ENCODE measurements at regions not wholly inside any gene's neighbourhood (a gene's known extent, or its start where the extent isn't known, plus 50 kb on each side); places are given as distances from the start of the nearest gene placed in this dataset.
A peak's percentile ranks its signal among the peaks of the same experiment; 100 is the strongest.
"Not testable (repeated sequence)": the region's sequence is repeated elsewhere in the genome, so short reads cannot be mapped to it uniquely, and the experiment has no call there.

GRCh38 chr7:106501605-106502580 is 159.1 kb downstream of the CCDC71L start:
- TF ChIP-seq CTCF (IDR thresholded peaks at IDR 0.05; ENCODE audit: low read depth, low read length) = no peak
- DNase-seq (ENCODE audit: low read depth, low spot score) = no peak
- no peak overlapping the region for H3K4me3 ChIP-seq (ENCODE audit: low read depth, low read length)
- in situ Hi-C loops (cut with HindIII; ENCODE audit: low sequenced_read_pairs) = no loop called here

- in situ Hi-C loops (cut with HindIII; ENCODE audit: low sequenced_read_pairs) = no loop called here
- TF ChIP-seq CTCF (IDR thresholded peaks at IDR 0.05; ENCODE audit: low read depth, low read length) = no peak
- H3K4me3 ChIP-seq (ENCODE audit: low read depth, low read length) = no peak overlapping the region
- DNase-seq (ENCODE audit: low read depth, low spot score) = no peak
These were observed 161.1 kb downstream of the CCDC71L start for GRCh38 chr7:106499897-106500296.

GRCh38 chr7:106498005-106498404 is 163.0 kb downstream of the CCDC71L start:
- DNase-seq (ENCODE audit: low read depth, low spot score); H3K4me3 ChIP-seq (ENCODE audit: low read depth, low read length); in situ Hi-C loops (cut with HindIII; ENCODE audit: low sequenced_read_pairs): not testable (repeated sequence)

GRCh38 chr7:106493041-106493731 is 167.8 kb downstream of the CCDC71L start:
- no peak overlapping the region for H3K4me3 ChIP-seq (ENCODE audit: low read depth, low read length)
- in situ Hi-C loops (cut with HindIII; ENCODE audit: low sequenced_read_pairs) = no loop called here
- no peak for DNase-seq (ENCODE audit: low read depth, low spot score)
- no peak for TF ChIP-seq CTCF (IDR thresholded peaks at IDR 0.05; ENCODE audit: low read depth, low read length)

- no peak for DNase-seq (ENCODE audit: low read depth, low spot score)
- H3K4me3 ChIP-seq (ENCODE audit: low read depth, low read length) = no peak overlapping the region
- in situ Hi-C loops (cut with HindIII; ENCODE audit: low sequenced_read_pairs) = no loop called here
- no peak for TF ChIP-seq CTCF (IDR thresholded peaks at IDR 0.05; ENCODE audit: low read depth, low read length)
These were observed 172.5 kb downstream of the CCDC71L start for GRCh38 chr7:106488465-106488864.

- H3K4me3 ChIP-seq (ENCODE audit: low read depth, low read length) = no peak overlapping the region
- DNase-seq (ENCODE audit: low read depth, low spot score) = no peak
- TF ChIP-seq CTCF (IDR thresholded peaks at IDR 0.05; ENCODE audit: low read depth, low read length) = no peak
- in situ Hi-C loops (cut with HindIII; ENCODE audit: low sequenced_read_pairs) = no loop called here
These were observed 173.1 kb downstream of the CCDC71L start for GRCh38 chr7:106487892-106488291.

GRCh38 chr7:106486331-106486730 is 174.6 kb downstream of the CCDC71L start:
- H3K4me3 ChIP-seq (ENCODE audit: low read depth, low read length) = no peak overlapping the region
- DNase-seq (ENCODE audit: low read depth, low spot score) = peak; percentile 59
- TF ChIP-seq CTCF (IDR thresholded peaks at IDR 0.05; ENCODE audit: low read depth, low read length) = no peak
- in situ Hi-C loops (cut with HindIII; ENCODE audit: low sequenced_read_pairs) = no loop called here
